Skeletal muscle cell (primary cell): ENCODE measurements at regions not wholly inside any gene's neighbourhood (a gene's known extent, or its start where the extent isn't known, plus 50 kb on each side); places are given as distances from the start of the nearest gene placed in this dataset.
"Not testable (repeated sequence)": the region's sequence is repeated elsewhere in the genome, so short reads cannot be mapped to it uniquely, and the experiment has no call there.

Source experiments
- DNase-seq: peaks from one replicate; pipeline ENCODE4 v3.0.0-alpha.2; 2010; ENCODE audit warnings: low read depth
- H3K4me3 ChIP-seq: 2 replicates; pipeline ENCODE4 v1.5.1; 2011; ENCODE audit warnings: low read depth, mild to moderate bottlenecking, control low read depth, low read length, moderate library complexity

- no peak overlapping the region for H3K4me3 ChIP-seq
- no peak for DNase-seq
Observed at GRCh38 chr1:185487936-185488335, 170.9 kb upstream of the IVNS1ABP start.

- H3K4me3 ChIP-seq = no peak overlapping the region
- DNase-seq = no peak
Observed at GRCh38 chr1:185487026-185487425, 170.0 kb upstream of the IVNS1ABP start.

GRCh38 chr1:185486346-185486745 is 169.3 kb upstream of the IVNS1ABP start:
- no peak overlapping the region for H3K4me3 ChIP-seq

GRCh38 chr1:185483664-185484450 is 166.8 kb upstream of the IVNS1ABP start:
- peak; percentile 85 for DNase-seq
- H3K4me3 ChIP-seq = no peak overlapping the region

More at GRCh38 chr1:185486346-185486745, 169.3 kb upstream of the IVNS1ABP start:
- DNase-seq = no peak

- DNase-seq = no peak
- H3K4me3 ChIP-seq = no peak overlapping the region
Observed at GRCh38 chr1:185483217-185483616, 166.2 kb upstream of the IVNS1ABP start.

GRCh38 chr1:185480545-185480944 is 163.5 kb upstream of the IVNS1ABP start:
- H3K4me3 ChIP-seq = no peak overlapping the region
- no peak for DNase-seq

- no peak for DNase-seq
- H3K4me3 ChIP-seq = no peak overlapping the region
Observed at GRCh38 chr1:185479796-185480195, 162.8 kb upstream of the IVNS1ABP start.

- no peak for DNase-seq
- no peak overlapping the region for H3K4me3 ChIP-seq
Observed at GRCh38 chr1:185478877-185479276, 161.8 kb upstream of the IVNS1ABP start.

- DNase-seq = no peak
- H3K4me3 ChIP-seq = no peak overlapping the region
Observed at GRCh38 chr1:185477638-185478580, 160.9 kb upstream of the IVNS1ABP start.

GRCh38 chr1:185474440-185475149 is 157.6 kb upstream of the IVNS1ABP start:
- no peak overlapping the region for H3K4me3 ChIP-seq
- no peak for DNase-seq

GRCh38 chr1:185473186-185473585 is 156.1 kb upstream of the IVNS1ABP start:
- no peak overlapping the region for H3K4me3 ChIP-seq

GRCh38 chr1:185468626-185469025 is 151.6 kb upstream of the IVNS1ABP start:
- H3K4me3 ChIP-seq = no peak overlapping the region
- DNase-seq = no peak

More at GRCh38 chr1:185473186-185473585, 156.1 kb upstream of the IVNS1ABP start:
- DNase-seq = no peak

GRCh38 chr1:185467122-185467521 is 150.1 kb upstream of the IVNS1ABP start:
- no peak for DNase-seq
- no peak overlapping the region for H3K4me3 ChIP-seq

- no peak overlapping the region for H3K4me3 ChIP-seq
- no peak for DNase-seq
Observed at GRCh38 chr1:185464777-185465176, 147.7 kb upstream of the IVNS1ABP start.

GRCh38 chr1:185463433-185463832 is 146.4 kb upstream of the IVNS1ABP start:
- DNase-seq = no peak
- no peak overlapping the region for H3K4me3 ChIP-seq

- no peak overlapping the region for H3K4me3 ChIP-seq
- no peak for DNase-seq
Observed at GRCh38 chr1:185463011-185463410, 146.0 kb upstream of the IVNS1ABP start.

- H3K4me3 ChIP-seq, DNase-seq: not testable (repeated sequence)
Observed at GRCh38 chr1:185460723-185461122, 143.7 kb upstream of the IVNS1ABP start.

- H3K4me3 ChIP-seq = no peak overlapping the region
- no peak for DNase-seq
Observed at GRCh38 chr1:185459141-185459540, 142.1 kb upstream of the IVNS1ABP start.

GRCh38 chr1:185458670-185459069 is 141.6 kb upstream of the IVNS1ABP start:
- no peak for DNase-seq
- no peak overlapping the region for H3K4me3 ChIP-seq
